GM21723 (cell line): ENCODE measurements at regions not wholly inside any gene's neighbourhood (a gene's known extent, or its start where the extent isn't known, plus 50 kb on each side); places are given as distances from the start of the nearest gene placed in this dataset.
A peak's percentile ranks its signal among the peaks of the same experiment; 100 is the strongest.
"Not testable (repeated sequence)": the region's sequence is repeated elsewhere in the genome, so short reads cannot be mapped to it uniquely, and the experiment has no call there.

Experiments
- ATAC-seq: cut with Tn5 transposase; IDR thresholded peaks from one replicate; pipeline ENCODE4 v1.9.1; 2021; ENCODE audit warnings: mild to moderate bottlenecking, moderate library complexity; ENCODE audit not compliant: unreplicated experiment

DNA sequence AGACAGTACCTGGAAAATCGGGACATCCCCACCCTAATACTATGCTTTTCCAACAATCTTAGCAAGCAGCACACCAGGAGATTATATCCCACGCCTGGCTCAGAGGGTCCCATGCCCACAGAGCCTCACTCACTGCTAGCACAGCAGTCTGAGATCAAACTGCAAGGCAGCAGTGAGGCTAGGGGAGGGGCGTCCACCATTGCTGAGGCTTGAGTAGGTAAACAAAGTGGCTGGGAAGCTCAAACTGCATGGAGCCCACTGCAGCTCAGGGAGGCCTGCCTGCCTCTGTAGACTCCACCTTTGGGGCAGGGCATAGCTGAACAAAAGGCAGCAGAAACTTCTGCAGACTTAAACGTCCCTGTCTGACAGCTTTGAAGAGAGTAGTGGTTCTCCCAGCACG, 275.5 kb downstream of the IKZF2 start:
- not testable (repeated sequence) for ATAC-seq

DNA sequence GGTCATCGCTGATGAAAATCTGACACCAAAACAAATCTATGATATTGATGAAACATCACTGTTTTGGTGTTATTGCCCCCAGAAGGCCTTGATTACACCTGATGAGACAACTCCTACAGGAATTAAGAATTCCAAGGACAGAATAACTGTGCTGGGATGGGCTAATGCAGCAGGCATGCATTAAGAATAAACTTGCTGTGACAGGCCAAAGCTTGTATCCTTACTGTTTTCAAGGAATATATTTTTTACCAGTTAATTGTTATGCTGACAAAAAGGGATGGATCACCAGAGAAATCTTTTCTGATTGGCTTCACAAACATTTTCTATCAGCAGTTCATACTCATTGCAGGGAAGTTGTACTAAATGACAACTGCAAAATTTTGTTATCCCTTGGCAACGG, 278.2 kb downstream of the IKZF2 start:
- ATAC-seq, result no peak

DNA sequence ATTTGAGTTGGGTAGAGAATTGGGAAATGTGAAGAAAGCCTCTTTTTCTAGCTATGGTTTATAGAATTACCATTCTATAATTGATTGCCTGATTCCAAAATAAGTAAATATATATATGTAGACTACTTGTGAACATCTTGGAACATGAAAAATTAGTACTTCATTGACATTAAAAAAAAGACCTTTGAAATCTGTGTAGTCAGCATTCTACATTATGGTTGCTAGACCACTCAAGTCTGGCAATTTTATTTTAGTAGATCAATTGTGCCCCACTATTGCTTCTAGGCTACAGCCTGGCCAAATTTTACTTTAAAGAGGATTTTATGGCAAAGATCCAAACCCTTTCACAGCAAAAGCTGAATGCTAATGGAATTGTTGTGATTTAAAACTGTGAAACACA, 279.8 kb downstream of the IKZF2 start:
- ATAC-seq, result no peak

DNA sequence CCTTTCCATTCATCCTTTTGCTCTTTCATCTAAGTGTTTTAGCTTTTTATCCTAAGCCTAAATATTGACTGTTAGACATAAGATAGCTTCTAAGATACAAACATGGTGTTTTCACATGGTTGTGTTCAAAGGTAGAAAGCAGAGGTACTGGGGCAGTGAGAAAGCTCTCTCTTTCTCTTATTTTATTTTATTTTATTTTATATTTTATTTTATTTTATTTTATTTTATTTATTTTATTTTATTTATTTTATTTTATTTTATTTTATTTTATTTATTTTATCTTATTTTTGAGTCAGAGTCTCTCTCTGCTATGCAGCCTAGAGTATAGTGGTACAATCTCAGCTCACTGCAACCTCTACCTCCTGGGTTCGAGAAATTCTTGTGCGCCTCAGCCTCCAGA, 287.2 kb downstream of the IKZF2 start:
- ATAC-seq, result no peak

DNA sequence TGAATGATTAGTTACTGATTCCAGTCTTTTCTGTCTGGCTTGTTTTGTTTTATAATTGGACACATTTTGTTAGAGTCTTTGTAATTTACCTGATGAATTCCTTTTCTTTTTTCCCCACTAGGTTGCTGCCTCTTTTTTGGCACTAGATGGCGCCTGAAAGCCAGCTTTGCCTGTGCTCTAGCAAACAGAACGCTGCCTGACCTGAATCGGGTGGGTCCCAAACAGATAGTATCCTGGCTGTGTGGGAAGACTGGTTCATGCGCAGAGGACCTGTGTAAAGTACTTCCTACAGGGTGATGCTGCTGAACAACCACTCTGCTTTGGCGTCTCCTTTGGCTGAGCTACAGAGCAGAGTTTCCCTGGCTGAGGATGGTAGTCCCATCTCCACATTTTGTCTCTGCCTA, 288.2 kb downstream of the IKZF2 start:
- peak; percentile 57 for ATAC-seq

DNA sequence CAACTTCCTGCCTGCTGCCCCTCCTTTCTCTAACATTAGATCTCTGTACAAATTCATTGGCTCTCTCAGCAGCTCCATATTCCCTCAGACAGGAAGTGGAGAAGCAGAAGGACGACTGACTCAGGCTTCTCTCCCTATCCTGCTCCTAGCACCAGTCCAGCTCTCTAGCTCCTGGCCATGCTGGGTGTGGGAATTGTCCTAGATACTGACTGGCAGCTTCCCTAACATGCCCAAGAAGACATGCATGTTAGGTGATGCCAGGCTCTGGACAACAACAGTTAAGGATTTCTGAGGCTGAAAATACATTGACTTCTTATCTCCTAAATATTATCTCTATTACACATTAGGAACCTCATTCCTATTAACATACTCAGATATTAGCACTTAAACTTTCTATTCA, 292.9 kb downstream of the IKZF2 start:
- ATAC-seq, result no peak

DNA sequence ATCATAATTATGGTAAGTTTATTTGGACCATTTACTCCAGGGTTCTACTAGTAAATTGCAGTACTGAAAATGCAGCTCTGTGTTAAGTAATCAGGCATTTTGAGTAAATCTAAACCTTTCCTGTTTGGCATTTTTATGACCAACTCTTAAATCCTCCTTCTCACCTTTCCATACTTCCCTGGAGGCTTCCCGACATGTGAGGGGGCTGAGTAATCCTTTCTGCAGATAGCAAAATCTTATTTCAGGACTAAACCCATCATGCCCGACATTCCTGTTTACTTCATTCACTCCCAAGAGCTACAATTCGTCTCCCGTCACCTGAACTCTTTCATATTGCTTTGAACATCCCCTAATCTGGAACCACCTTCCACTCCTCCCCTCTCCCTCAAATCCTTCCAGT, 296.6 kb downstream of the IKZF2 start:
- no peak for ATAC-seq

DNA sequence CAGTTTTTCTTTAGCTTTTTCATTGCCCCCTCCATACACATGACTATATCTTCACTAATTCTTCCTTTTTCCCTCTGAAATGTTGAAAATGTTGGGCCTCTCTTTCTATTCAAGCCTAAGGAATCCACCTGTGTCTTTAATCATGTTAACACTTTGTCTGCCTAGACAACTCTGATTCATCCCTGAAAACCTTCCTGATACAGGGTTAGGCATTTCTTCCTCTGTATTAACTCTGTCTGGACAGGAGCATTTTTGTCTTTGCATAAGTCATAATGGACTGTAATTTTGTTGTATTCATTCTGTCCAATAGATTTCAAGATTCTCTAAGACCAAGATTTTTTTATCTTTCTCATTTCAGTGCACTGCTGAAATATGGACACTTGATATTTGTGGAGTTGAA, 297.3 kb downstream of the IKZF2 start:
- ATAC-seq, result no peak

DNA sequence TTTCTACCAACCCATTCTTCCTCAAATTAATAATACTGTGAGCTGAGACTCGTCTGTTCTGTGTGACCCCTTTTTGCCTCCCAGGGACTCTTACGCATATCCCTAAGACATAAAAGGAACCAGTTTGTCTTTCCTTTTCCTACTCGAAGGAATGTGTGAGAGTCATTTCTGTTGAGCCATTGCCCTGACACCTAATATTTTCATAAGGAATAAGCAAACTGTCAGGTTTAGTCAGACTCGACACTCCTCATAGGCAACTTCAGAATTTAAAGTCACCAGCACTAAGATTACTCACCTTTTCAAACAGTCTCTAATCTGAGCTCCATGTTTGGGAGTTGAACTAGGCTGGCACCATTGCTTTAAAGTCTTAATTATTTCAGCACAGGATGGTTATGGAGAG, 305.5 kb downstream of the IKZF2 start:
- no peak for ATAC-seq

DNA sequence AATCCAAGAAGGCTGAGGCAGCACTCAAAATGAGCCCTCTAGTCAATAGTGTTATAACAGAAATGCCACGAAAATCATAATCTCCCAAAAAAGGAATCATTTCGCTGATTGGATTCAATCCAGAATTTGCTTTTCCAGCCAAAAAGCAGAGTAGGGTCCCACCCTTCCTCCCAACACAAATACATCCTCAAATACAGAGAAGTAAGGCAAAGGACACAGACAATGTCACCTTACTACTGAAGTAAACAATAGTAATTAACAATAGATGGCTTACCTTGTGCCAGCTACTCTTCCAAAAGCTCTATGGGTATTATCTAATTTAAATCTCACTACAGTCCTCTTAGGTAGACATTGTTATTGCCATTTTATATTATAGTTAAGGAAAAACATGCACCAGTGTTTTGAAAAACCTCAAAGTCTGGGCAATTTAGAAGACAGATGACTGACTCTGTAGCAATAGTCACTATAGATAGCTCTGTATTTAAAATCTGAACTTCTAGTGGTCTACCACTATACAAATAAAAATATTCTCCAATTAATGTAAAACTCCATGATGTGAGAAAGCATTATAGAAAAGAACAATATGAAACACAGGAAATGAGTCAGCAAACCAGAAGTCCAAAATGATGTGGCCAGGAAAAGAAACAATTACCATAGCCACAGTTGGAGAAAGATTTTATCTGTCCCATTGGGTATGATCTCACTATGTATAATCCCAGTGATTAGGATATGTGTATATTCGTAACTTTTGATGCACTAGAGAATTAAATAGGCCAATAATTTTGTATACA, 305.0 kb upstream of the ERBB4 start:
- ATAC-seq, result no peak

DNA sequence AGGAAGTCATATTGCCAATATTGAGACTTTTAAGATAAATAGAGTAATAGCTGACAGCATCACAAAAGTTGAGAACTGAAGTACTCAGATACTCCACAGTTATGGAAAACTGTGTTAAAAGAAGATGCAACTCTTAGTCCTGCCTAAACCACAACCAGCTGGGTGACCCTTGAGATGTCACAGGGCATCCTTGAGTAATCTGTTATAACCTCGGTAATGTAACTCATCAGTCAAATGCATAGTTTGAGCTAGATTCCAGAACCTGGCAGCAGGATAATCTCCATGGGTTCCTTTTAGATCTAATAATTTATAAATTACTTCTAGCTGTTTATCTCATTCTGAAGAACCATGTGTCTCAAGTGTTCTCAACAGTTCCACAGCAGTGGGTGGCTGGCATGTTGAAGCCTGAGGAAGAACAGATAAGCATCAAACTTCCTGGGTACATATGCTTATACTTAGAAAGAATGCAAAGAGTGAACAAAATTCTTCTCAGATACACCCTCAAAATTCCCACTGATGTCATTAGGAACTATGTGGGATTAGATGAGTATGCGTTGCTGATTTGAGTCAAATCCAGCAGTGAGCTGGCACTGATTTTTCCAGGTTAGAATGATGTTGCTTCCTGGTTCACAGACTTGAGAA, 304.1 kb upstream of the ERBB4 start:
- ATAC-seq, result no peak

DNA sequence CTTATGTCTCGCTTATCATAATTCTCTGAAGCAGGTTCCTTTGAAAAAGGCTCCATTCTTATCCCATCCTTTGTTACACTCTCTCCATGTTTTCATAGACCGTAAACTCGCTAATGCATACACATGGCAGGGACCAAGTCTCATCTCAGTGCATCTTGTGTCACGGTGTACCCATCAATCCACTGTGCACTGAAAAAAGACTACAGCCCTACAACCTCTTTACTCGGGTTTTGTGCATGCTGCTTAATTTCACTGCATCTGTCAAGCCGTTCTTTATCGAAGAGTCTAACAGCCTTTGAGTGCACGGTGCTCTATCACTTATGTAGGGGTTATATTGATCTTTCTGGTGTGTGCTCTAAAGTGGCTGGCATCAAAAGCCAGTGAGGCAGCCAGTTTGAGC, 302.9 kb upstream of the ERBB4 start:
- no peak for ATAC-seq

DNA sequence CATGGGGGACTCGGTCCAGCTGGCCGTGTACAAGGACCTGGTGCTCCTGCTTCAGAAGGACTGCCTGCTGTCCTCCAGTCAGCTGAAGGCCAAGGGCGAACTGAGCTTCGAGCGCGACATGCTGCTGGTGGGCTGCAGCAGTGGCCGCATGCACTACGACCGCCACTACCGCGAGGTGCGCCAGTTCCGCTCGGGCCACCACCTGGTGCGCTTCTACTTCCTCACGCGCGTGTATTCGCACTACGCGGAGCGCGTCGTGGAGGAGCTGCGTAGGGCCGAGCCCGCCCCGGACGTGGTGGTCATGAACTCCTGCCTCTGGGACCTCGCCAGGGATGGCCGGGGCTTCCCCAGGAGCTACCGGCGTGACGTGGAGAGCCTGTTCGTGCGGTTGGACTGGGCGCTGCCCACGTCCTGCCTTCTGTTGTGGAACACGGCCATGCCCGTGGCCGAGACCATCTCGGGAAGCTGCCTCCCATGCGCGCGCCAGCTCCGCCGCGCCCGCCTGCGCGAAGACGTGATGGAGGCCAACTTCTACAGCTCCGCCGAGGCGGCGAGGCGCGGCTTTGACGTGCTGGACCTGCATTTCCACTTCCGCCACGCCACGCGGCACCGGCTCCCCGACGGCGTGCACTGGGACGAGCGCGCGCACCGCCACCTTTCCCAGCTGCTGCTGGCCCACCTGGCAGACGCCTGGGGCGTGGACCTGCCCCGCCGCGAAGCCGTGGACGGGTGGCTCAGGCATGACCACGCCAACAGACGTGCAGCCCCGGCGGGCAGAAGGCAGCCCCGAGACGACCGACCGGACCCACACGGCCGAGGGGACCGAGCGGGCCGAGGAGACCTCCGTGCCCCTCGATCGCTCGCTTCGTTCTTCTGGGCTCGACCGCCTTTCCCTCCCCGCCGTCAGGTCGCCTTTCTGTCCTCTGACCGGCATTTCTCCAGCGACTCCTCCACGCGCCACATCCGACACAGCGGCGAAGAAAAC, 293.9 kb upstream of the ERBB4 start:
- ATAC-seq, result no peak

DNA sequence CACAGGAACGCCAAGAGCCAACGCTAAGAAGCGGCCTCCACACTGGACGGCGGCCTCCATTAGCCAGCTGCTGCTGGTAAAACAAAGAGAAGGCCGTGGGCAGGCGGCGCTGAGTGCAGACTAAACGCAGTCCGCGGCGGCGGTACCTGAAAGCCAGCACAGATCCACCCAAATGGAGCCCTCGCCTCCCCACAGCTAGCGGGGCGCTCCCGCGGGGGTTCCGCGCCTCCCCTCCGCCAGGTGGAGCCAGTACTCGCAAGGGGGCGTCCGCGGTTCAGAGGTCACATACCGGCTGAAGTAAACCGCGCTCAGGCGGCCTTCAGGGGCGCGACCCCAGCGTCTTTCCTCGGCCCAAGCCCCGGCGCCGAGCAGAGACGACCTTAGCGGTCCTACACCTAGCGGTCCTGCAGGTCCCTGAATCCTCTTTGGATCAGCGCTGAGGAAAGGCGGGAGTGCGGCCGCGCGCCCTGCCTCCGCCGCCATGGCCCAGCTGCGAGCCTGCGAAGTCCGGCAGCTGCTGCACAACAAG, 293.1 kb upstream of the ERBB4 start:
- no peak for ATAC-seq

DNA sequence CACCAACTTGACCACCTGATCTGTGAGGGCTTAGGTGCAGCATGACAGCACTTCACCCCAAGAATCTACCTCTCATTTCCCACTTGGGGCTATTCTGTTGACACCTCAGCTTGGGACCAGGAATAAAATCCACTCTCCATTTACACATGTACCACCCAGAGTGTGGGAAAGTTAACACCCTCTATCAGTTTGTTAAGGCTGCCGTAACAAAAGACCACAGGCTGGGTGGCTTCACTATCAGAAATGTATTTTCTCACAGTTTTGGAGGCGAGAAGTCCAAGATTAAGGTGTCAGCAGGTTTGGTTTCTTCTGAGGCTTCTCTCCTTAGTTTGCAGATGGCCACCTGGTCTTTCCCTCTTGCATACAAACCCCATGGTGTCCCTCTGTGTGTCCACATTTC, 277.7 kb upstream of the ERBB4 start:
- no peak for ATAC-seq

DNA sequence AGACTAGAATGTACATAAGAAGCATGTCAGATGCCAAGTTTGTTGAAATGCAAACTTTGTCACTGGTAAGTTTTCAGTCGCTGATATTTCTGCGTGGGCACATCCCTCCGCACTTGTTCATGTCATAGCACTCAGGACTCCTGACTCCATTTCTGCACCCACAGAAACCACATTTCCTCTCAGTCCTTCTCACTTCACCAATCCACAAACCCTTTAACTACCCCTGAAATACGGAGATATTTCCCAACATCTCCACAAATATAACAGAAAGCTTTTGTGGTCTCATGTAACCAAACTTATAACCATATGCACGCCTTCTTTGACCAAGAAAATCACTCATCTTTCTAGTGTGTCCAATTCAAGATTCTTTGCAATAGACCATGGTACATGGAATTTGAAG, 276.9 kb upstream of the ERBB4 start:
- no peak for ATAC-seq

DNA sequence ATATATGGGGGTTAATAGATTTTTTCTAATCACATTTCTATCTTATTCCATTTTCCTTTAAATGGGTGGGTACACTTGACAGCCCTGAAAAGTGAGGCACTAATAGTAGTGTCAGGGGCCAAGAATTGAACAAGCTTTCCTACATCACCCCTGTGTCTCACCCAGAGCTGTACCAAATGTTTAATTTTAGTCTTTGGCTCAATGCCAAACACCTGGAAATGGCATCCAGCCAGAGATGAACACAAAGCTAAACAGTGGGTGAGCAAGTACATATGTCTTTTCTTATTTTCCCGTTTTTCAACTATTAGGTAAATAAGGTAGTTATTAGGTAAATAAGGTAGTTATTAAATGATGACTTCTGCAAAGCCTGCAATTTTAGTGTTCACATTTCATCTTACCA, 276.3 kb upstream of the ERBB4 start:
- ATAC-seq, result no peak

DNA sequence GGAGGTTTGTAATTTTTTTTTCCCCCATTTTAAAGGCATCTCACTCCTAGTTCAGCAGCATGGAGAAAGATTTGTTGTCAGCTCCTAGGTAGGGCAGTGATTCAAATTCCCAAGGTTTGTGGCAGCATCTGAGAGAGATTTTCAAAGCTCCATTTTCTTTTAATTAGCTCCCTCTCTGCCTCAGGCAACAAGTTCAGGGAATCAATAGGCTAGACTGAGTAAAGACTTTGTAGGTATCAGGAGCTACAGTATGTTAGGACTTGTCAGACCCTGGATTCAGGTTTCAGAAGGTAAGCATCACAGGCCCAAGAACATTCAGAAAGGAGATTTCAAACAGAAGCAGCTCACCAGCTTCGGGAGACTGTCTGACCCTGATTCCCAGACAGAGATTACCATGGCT, 273.3 kb upstream of the ERBB4 start:
- ATAC-seq, result no peak

DNA sequence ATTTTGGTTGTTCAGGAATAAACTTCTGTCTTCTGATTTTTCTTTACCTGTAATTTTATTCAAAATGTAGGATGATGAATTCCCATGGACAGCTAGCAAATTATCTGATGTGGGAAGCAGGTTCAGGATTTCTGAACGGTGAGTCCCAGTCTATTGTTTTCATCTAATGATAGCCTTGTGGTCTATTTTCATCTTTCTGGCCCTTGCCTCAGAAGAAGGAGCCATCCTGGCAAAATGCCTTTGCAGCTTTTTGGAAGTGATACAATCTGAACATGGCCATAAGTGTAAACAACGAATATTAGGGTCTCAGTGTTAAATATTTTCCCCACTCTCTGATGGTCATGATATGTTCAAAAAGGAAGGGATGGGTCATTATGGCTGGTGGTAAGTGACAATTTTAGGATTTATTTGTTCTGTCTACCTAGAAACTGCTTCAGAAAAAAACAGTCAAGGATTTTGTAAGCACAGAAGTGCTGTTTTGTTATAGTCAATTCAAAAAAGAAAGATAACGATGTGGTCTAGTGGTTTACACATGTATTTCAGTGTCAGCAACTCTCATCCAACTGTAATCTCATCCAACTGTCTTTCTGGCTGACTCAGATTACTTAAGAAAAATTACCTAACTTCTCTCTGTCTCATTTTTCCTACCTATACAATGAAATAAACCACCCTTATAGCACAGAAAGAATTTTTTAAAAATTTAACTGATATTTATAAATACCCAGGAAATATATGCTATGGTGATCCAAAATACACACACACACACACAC, 272.6 kb upstream of the ERBB4 start:
- ATAC-seq, result no peak

DNA sequence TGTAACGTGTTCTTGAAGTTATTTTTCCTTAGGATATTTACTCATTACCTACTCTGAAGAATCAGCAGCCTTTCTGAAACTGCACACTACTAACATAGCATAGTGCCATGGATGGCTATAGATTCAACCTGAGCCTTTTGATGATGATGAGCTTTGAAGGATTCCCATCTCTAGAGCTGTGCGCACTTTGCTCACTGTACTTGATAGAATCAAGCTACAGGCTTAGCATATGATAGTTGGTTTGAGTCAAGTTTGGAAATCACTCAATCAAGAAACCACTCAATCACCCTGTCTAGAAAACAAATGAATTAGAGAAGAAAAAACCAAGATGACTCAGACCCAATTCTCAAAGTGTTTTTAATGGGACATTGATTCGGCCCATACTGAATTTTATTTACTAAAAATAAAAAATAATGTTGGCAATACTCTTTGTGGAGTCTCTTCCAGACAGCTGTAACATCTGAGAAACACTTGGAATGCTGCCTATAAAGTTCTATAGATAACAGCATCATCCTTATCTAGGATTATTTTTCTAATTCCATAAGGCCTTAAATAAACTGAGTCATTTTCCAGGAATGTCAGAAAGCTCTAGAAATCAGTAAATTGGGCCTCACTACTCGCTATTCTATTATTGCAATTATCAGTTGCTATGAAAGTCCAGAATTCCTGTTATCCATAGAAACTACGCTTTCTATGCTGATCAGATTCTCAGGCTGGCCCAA, 259.0 kb upstream of the ERBB4 start:
- ATAC-seq, result no peak
